GM20000 (cell line): ENCODE measurements at regions not wholly inside any gene's neighbourhood (a gene's known extent, or its start where the extent isn't known, plus 50 kb on each side); places are given as distances from the start of the nearest gene placed in this dataset.

Experiments
- DNase-seq: peaks from one replicate; pipeline ENCODE4 v3.0.0; 2012; ENCODE audit warnings: low spot score
- CTCF ChIP-seq: IDR thresholded peaks from 2 replicates; pipeline ENCODE4 v1.5.1; 2012; ENCODE audit warnings: mild to moderate bottlenecking, control low read depth; ENCODE audit errors: extremely low read depth, missing control alignments

- TF ChIP-seq CTCF, result no peak
- DNase-seq, result no peak
Measured at GRCh38 chr2:60052601-60053000, 500.9 kb downstream of the BCL11A start.

- DNase-seq, result no peak
- TF ChIP-seq CTCF, result no peak
Measured at GRCh38 chr2:60051991-60052390, 501.5 kb downstream of the BCL11A start.

GRCh38 chr2:60047944-60048525 lies 505.4 kb downstream of the BCL11A start:
- no peak for TF ChIP-seq CTCF

GRCh38 chr2:60047347-60047746 lies 506.1 kb downstream of the BCL11A start:
- TF ChIP-seq CTCF, result no peak
- DNase-seq, result no peak

More at GRCh38 chr2:60047944-60048525, 505.4 kb downstream of the BCL11A start:
- no peak for DNase-seq

- DNase-seq, result no peak
- no peak for TF ChIP-seq CTCF
Measured at GRCh38 chr2:60046529-60046928, 506.9 kb downstream of the BCL11A start.

GRCh38 chr2:60045456-60045855 lies 508.0 kb downstream of the BCL11A start:
- no peak for DNase-seq
- TF ChIP-seq CTCF, result no peak

- no peak for TF ChIP-seq CTCF
- no peak for DNase-seq
Measured at GRCh38 chr2:60044484-60044883, 509.0 kb downstream of the BCL11A start.
